H1 (cell line): ENCODE measurements at regions not wholly inside any gene's neighbourhood (a gene's known extent, or its start where the extent isn't known, plus 50 kb on each side); places are given as distances from the start of the nearest gene placed in this dataset.

Experiments used
- CTCF ChIA-PET: fragments of 300-600 bp; sonication (Branson Sonifier 250); formaldehyde crosslinking; loops from one replicate; lab custom pipeline; 2021; ENCODE audit not compliant: partially characterized antibody; lab: Charles Lee
- POLR2A ChIA-PET: fragments of 300-600 bp; sonication (Branson Sonifier 250); formaldehyde crosslinking; loops from one replicate; lab custom pipeline; 2021; ENCODE audit warnings: inconsistent platforms; ENCODE audit not compliant: partially characterized antibody; lab: Charles Lee
- DNase-seq, 2 experiments: peaks; one replicate each; pipeline versions ENCODE4 v3.0.0 to v3.0.0-alpha.2; 2010 to 2022; ENCODE audit warnings: low spot score in 2 of 2, low read depth in 1 of 2, mixed read lengths in 1 of 2
- FAIRE-seq: peaks from 2 replicates; lab custom pipeline; 2011; peaks lifted over from hg19 to GRCh38; lab: Jason Lieb, UNC
- H2AFZ ChIP-seq: 2 replicates; pipeline ENCODE4 v1.8.1; 2012; ENCODE audit warnings: low read length, inconsistent platforms
- H2AK5ac ChIP-seq: 2 replicates; pipeline ENCODE4 v1.6.1; 2013; ENCODE audit warnings: low read depth, low read length
- H2BK120ac ChIP-seq: replicated peaks from 2 replicates; pipeline ENCODE3; 2013; ENCODE audit warnings: low read depth, low read length, inconsistent platforms
- H2BK12ac ChIP-seq: 2 replicates; pipeline ENCODE4 v1.6.1; 2013; ENCODE audit warnings: low read depth, low read length
- H2BK15ac ChIP-seq: 2 replicates; pipeline ENCODE4 v1.6.1; 2013; ENCODE audit warnings: low read length
- H2BK20ac ChIP-seq: 2 replicates; pipeline ENCODE4 v1.6.1; 2013; ENCODE audit warnings: low read length
- H2BK5ac ChIP-seq: 2 replicates; pipeline ENCODE4 v1.6.1; 2013; ENCODE audit warnings: low read depth, low read length
- H3K14ac ChIP-seq: 2 replicates; pipeline ENCODE4 v1.6.1; 2013; ENCODE audit warnings: inconsistent platforms; ENCODE audit not compliant: insufficient read length
- H3K18ac ChIP-seq: 2 replicates; pipeline ENCODE4 v1.6.1; 2013; ENCODE audit warnings: low read length; ENCODE audit errors: extremely low read depth
- H3K23ac ChIP-seq: 2 replicates; pipeline ENCODE4 v1.6.1; 2013; ENCODE audit warnings: inconsistent platforms; ENCODE audit not compliant: insufficient read length
- H3K23me2 ChIP-seq: 2 replicates; pipeline ENCODE4 v1.6.1; 2013; ENCODE audit warnings: low read depth, low read length
- H3K27ac ChIP-seq: 2 replicates; pipeline ENCODE4 v1.6.1; 2011; ENCODE audit warnings: low read depth, low read length, inconsistent platforms
- H3K27me3 ChIP-seq, 4 experiments: replicated peaks in 1 of 4; 1 replicate in 1 of 4; 2 replicates in 3 of 4; pipeline versions ENCODE4 v1.6.1 to v1.8.1; 2011 to 2013; ENCODE audit warnings: low read length in 3 of 4, mild to moderate bottlenecking in 3 of 4, inconsistent platforms in 2 of 4, mixed read lengths in 2 of 4, moderate library complexity in 1 of 4; ENCODE audit not compliant: control insufficient read depth in 3 of 4, insufficient read depth in 3 of 4; ENCODE audit errors: extremely low read depth in 1 of 4
- H3K36me3 ChIP-seq, 4 experiments: 2 replicates each; pipeline versions ENCODE4 v1.6.1 to v1.8.1; 2011 to 2013; ENCODE audit warnings: mild to moderate bottlenecking in 4 of 4, low read length in 3 of 4, moderate library complexity in 2 of 4, control low read depth in 1 of 4, inconsistent platforms in 1 of 4; ENCODE audit not compliant: insufficient read depth in 4 of 4, control insufficient read depth in 2 of 4
- H3K4ac ChIP-seq: replicated peaks from 2 replicates; pipeline ENCODE3; 2013; ENCODE audit warnings: low read length, low read depth, mixed read lengths, inconsistent platforms; ENCODE audit not compliant: insufficient read length
- H3K4me1 ChIP-seq, 4 experiments: replicated peaks in 1 of 4; 1 replicate in 1 of 4; 2 replicates in 3 of 4; pipeline versions ENCODE4 v1.6.1 to v1.8.1; 2011 to 2013; ENCODE audit warnings: low read length in 3 of 4, inconsistent platforms in 2 of 4, mixed read lengths in 1 of 4; ENCODE audit not compliant: insufficient read depth in 4 of 4, control insufficient read depth in 3 of 4
- H3K4me2 ChIP-seq, 2 experiments: 2 replicates each; pipeline versions ENCODE4 v1.6.1 to v1.8.1; 2011 to 2013; ENCODE audit warnings: low read depth in 2 of 2, low read length in 2 of 2, control low read depth in 1 of 2, inconsistent platforms in 1 of 2, mild to moderate bottlenecking in 1 of 2; ENCODE audit not compliant: insufficient read depth in 1 of 2
- H3K4me3 ChIP-seq, 4 experiments: fragments of 200-600, 300-600 bp in 1 of 4; sonication (generic), shearing (Covaris generic), sonication (Bioruptor Twin) in 1 of 4; 2 replicates each; pipeline versions ENCODE4 v1.5.1 to v1.8.1; 2011 to 2016; ENCODE audit warnings: low read length in 4 of 4, low read depth in 3 of 4, control low read depth in 2 of 4, inconsistent platforms in 2 of 4, mild to moderate bottlenecking in 2 of 4, mixed read lengths in 1 of 4, moderate library complexity in 1 of 4; ENCODE audit not compliant: insufficient read depth in 2 of 4; ENCODE audit errors: extremely low read depth in 1 of 4
- H3K56ac ChIP-seq: replicated peaks from 2 replicates; pipeline ENCODE3; 2013; ENCODE audit warnings: low read depth, mild to moderate bottlenecking, mixed read lengths, low read length, inconsistent platforms; ENCODE audit not compliant: insufficient read length
- H3K79me1 ChIP-seq: 2 replicates; pipeline ENCODE4 v1.6.1; 2013; ENCODE audit warnings: low read depth, low read length, control low read depth
- H3K79me2 ChIP-seq, 2 experiments: 2 replicates each; pipeline versions ENCODE4 v1.6.1 to v1.8.1; 2012 to 2013; ENCODE audit warnings: low read length in 2 of 2, mild to moderate bottlenecking in 2 of 2, inconsistent platforms in 1 of 2; ENCODE audit not compliant: insufficient read depth in 2 of 2, control insufficient read depth in 1 of 2
- H3K9ac ChIP-seq, 4 experiments: replicated peaks in 1 of 4; 1 replicate in 1 of 4; 2 replicates in 3 of 4; pipeline versions ENCODE4 v1.6.1 to v1.8.1; 2011 to 2013; ENCODE audit warnings: low read depth in 3 of 4, low read length in 3 of 4, control low read depth in 2 of 4, mild to moderate bottlenecking in 2 of 4, moderate library complexity in 2 of 4, inconsistent platforms in 1 of 4; ENCODE audit errors: extremely low read depth in 1 of 4
- H3K9me3 ChIP-seq, 2 experiments: 2 replicates each; pipeline versions ENCODE4 v1.6.1 to v1.8.1; 2012 to 2013; ENCODE audit warnings: mild to moderate bottlenecking in 2 of 2, moderate library complexity in 2 of 2, control low read depth in 1 of 2, inconsistent platforms in 1 of 2, low read depth in 1 of 2, low read length in 1 of 2, mixed read lengths in 1 of 2; ENCODE audit not compliant: insufficient read depth in 2 of 2
- H4K20me1 ChIP-seq, 2 experiments: replicated peaks in 1 of 2; 2 replicates each; pipeline versions ENCODE3 to v1.8.1; 2011 to 2013; ENCODE audit warnings: inconsistent platforms in 2 of 2, low read length in 2 of 2, mild to moderate bottlenecking in 1 of 2; ENCODE audit not compliant: insufficient read depth in 2 of 2, control insufficient read depth in 1 of 2
- H4K5ac ChIP-seq: 2 replicates; pipeline ENCODE4 v1.6.1; 2013; ENCODE audit warnings: low read length, low read depth, mixed read lengths, inconsistent platforms; ENCODE audit not compliant: insufficient read length
- H4K8ac ChIP-seq: 2 replicates; pipeline ENCODE4 v1.8.0; 2013; ENCODE audit warnings: mild to moderate bottlenecking, moderate library complexity, low read length, inconsistent platforms; ENCODE audit not compliant: insufficient read depth; ENCODE audit errors: extremely low read depth
- H4K91ac ChIP-seq: replicated peaks from 2 replicates; pipeline ENCODE3; 2013; ENCODE audit warnings: low read length, mixed read lengths, inconsistent platforms; ENCODE audit not compliant: insufficient read length
- CBX5 ChIP-seq: fragments of 300-800, 300-1000 bp; sonication (generic); IDR thresholded peaks from 2 replicates; pipeline ENCODE4 v1.7.1; 2016; ENCODE audit warnings: antibody characterized with exemption, low read length, low read depth
- CHD2 ChIP-seq: IDR thresholded peaks from 2 replicates; pipeline ENCODE4 v1.6.1; 2012; ENCODE audit warnings: low read length, improper control_type of control experiment
- HDAC2 ChIP-seq, 2 experiments: fragments of 300-600 bp in 1 of 2; sonication (generic) in 1 of 2; IDR thresholded peaks; 2 replicates each; pipeline ENCODE4 v1.6.1; 2011 to 2012; ENCODE audit warnings: low read depth in 2 of 2, low read length in 2 of 2, mild to moderate bottlenecking in 2 of 2, moderate library complexity in 2 of 2, borderline replicate concordance in 1 of 2, inconsistent platforms in 1 of 2
- NRF1 ChIP-seq: IDR thresholded peaks from 2 replicates; pipeline ENCODE4 v1.6.1; 2011; ENCODE audit warnings: mild to moderate bottlenecking, low read depth, low read length, improper control_type of control experiment
- POLR2A ChIP-seq, 2 experiments: IDR thresholded peaks; 1 replicate in 1 of 2; 2 replicates in 1 of 2; pipeline ENCODE4 v1.6.1; 2011; ENCODE audit warnings: low read depth in 2 of 2, low read length in 2 of 2, mild to moderate bottlenecking in 2 of 2; ENCODE audit errors: control extremely low read depth in 1 of 2
- RNF2 ChIP-seq: fragments of 200-900, 300-1000 bp; sonication (generic); IDR thresholded peaks from 2 replicates; pipeline ENCODE4 v1.7.1; 2016; ENCODE audit warnings: borderline replicate concordance, low read depth, mild to moderate bottlenecking, antibody characterized with exemption, low read length; ENCODE audit not compliant: poor library complexity, severe bottlenecking; ENCODE audit errors: missing control alignments
- RXRA ChIP-seq: IDR thresholded peaks from 2 replicates; pipeline ENCODE4 v1.6.1; 2011; ENCODE audit warnings: low read depth, mild to moderate bottlenecking, low read length, moderate library complexity; ENCODE audit not compliant: insufficient read depth
- WGBS, 2 experiments: shearing (Covaris generic) in 1 of 2; methylation state at CpG; one replicate each; pipeline versions ENCODE4 v1.1.6 to v1.1.7; 2013 to 2015; ENCODE audit warnings: low lambda C conversion rate in 2 of 2, mixed read lengths in 2 of 2, inconsistent platforms in 1 of 2, low coverage in 1 of 2, missing lambda C conversion rate in 1 of 2; ENCODE audit not compliant: insufficient replicate concordance in 2 of 2, insufficient coverage in 1 of 2, insufficient read length in 1 of 2; ENCODE audit errors: extremely low coverage in 1 of 2, missing lambda C conversion rate in 1 of 2; 5-methylcytosine and 5-hydroxymethylcytosine counted together

GRCh38 chr6:27532820-27533538 lies 60.1 kb upstream of the ZNF184 start:
- Histone ChIP-seq H3K18ac (no peak overlapping the region), H3K4ac (no peak overlapping the region), H3K23ac (no peak overlapping the region), H2AFZ (no peak overlapping the region), H3K4me2 (no peak overlapping the region), H3K79me1 (no peaks in the 10 kb centered on the region), H3K14ac (no peak overlapping the region), H3K27ac (no peak overlapping the region), H3K27me3 (no peaks in the 10 kb centered on the region), H3K36me3 (no peaks in the 10 kb centered on the region), H2BK120ac (no peak overlapping the region), H2AK5ac (no peak overlapping the region), H3K23me2 (no peaks in the 10 kb centered on the region), H3K79me2 (no peaks in the 10 kb centered on the region), H4K5ac (no peak overlapping the region), H3K9me3 (no peaks in the 10 kb centered on the region), H2BK15ac (no peak overlapping the region), H3K56ac (no peak overlapping the region), H3K4me3 (no peak overlapping the region), H2BK12ac (no peak overlapping the region), H4K20me1 (no peaks in the 10 kb centered on the region), H2BK5ac (no peak overlapping the region), H3K4me1 (no peaks in the 10 kb centered on the region), H4K8ac (no peak overlapping the region), H2BK20ac (no peak overlapping the region), H4K91ac (no peak overlapping the region), H3K9ac (no peak overlapping the region)
- ChIA-PET CTCF (interaction anchor here (0.7 to 1.8 kb wide), 4 partner anchors 9 to 207 kb away, joined by 3 to 9 read pairs (median 3); no protein-coding TSS in a partner anchor), POLR2A (no interaction called here)
- FAIRE-seq (no peak), DNase-seq (no peak)
- TF ChIP-seq HDAC2 (IDR thresholded peaks at IDR 0.05; ENCODE audit: borderline replicate concordance in 1 of 2, low read depth in 2 of 2, low read length in 2 of 2) (no peak), POLR2A (IDR thresholded peaks at IDR 0.05; ENCODE audit: control extremely low read depth in 1 of 2, low read depth in 2 of 2, low read length in 2 of 2) (no peak), CBX5 (no peak), RNF2 (no peak), NRF1 (no peak), RXRA (no peak), CHD2 (no peak)
- 80% methylated on average over 7 of the region's 7 CpGs; no CpG with 5 or more reads in 1 of the 2 experiments for WGBS, 2 experiments
